Esophagus (tissue), 2 donors: ENCODE measurements at regions not wholly inside any gene's neighbourhood (a gene's known extent, or its start where the extent isn't known, plus 50 kb on each side); places are given as distances from the start of the nearest gene placed in this dataset.
"Not testable (repeated sequence)": the region's sequence is repeated elsewhere in the genome, so short reads cannot be mapped to it uniquely, and the experiment has no call there.

Experiments used
- H3K27ac ChIP-seq, 2 donors: one replicate each; pipeline ENCODE4 v1.5.1; 2013; ENCODE audit warnings: low read depth in 2 of 2, mild to moderate bottlenecking in 2 of 2, inconsistent platforms in 1 of 2, low read length in 1 of 2, moderate library complexity in 1 of 2
- H3K27me3 ChIP-seq, 2 donors: one replicate each; pipeline ENCODE4 v1.6.1; 2013; ENCODE audit warnings: low read length in 2 of 2, control low read depth in 1 of 2, mild to moderate bottlenecking in 1 of 2; ENCODE audit not compliant: insufficient read depth in 2 of 2, control insufficient read depth in 1 of 2
- H3K36me3 ChIP-seq, 2 donors: one replicate each; pipeline ENCODE4 v1.6.1; 2013; ENCODE audit warnings: low read length in 1 of 2; ENCODE audit not compliant: control insufficient read depth in 2 of 2, insufficient read depth in 2 of 2
- H3K4me1 ChIP-seq, 2 donors: one replicate each; pipeline ENCODE4 v1.6.1; 2013; ENCODE audit warnings: low read length in 1 of 2; ENCODE audit not compliant: control insufficient read depth in 2 of 2, insufficient read depth in 2 of 2
- H3K4me3 ChIP-seq, 2 donors: one replicate each; pipeline ENCODE4 v1.5.1; 2013; ENCODE audit warnings: low read length in 2 of 2, mild to moderate bottlenecking in 2 of 2, low read depth in 1 of 2, moderate library complexity in 1 of 2
- H3K9me3 ChIP-seq, 2 donors: one replicate each; pipeline ENCODE4 v1.6.1; 2013; ENCODE audit warnings: mild to moderate bottlenecking in 2 of 2, low read depth in 1 of 2, low read length in 1 of 2, moderate library complexity in 1 of 2; ENCODE audit not compliant: control insufficient read depth in 2 of 2, insufficient read depth in 1 of 2
- WGBS, 2 donors: extraction: QIAGEN DNeasy Blood & Tissue Kit; methylation state at CpG; one replicate each; pipeline ENCODE4 v1.1.7; 2013; 5-methylcytosine and 5-hydroxymethylcytosine counted together
- donor health status: healthy with polysubstance abuse.
- donor health status: Bipolar disorder and iron deficiency.

DNA sequence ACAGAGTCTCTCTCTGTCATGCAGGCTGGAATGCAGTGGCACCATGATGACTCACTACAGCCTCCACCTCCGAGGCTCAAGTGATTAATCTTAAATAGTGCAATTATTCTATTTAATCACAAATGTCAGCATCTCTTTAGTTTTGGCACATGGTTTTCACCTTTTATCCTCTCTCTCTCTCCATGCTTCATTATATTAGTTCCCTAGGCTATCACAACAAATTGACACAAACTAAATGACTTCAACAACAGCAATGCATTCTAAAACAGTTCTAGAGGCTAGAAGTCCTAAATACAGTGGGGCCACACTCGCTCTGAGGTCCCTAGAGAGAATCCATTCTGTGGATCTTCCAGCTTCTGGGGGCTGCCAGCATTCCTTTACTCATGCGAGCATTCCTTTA lies 178.2 kb upstream of the ZNG1F start:
- not testable (repeated sequence) for H3K4me3 ChIP-seq, H3K9me3 ChIP-seq, H3K36me3 ChIP-seq, H3K27ac ChIP-seq, H3K4me1 ChIP-seq, H3K27me3 ChIP-seq
- WGBS, 2 donors = 13 to 55% methylated on average over 2 of the region's 3 CpGs

GRCh38 chr9:41361790-41362189 lies 172.7 kb upstream of the ZNG1F start:
- not testable (repeated sequence) for H3K9me3 ChIP-seq, H3K4me1 ChIP-seq, H3K27ac ChIP-seq, H3K36me3 ChIP-seq, H3K27me3 ChIP-seq, H3K4me3 ChIP-seq
- WGBS, 2 donors = no CpG with 5 or more reads among the region's 1 CpG

DNA sequence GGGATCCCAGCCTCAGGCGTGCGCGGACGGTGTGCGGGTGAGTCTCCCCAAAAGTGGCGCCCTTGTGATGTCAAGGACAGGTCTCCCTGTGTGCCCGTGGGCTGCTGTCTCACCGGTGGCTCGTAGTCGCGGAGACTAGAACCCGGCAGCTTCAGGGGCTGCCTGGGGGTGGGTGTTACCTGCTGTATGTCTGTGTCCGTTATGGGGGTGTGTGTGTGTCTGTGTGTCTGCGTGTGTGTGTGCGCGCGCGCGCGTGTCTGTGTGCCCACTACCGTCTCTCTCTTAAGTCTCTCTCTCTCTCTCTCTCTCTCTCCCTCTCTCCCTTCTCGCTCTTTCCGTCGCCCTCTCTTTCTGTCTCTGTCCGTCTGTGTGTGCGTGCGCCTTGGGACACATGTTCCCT lies 170.0 kb upstream of the ZNG1F start:
- WGBS, 2 donors = 0% methylated on average over 6 of the region's 27 CpGs; no CpG with 5 or more reads in 1 of the 2 donors
- H3K36me3 ChIP-seq, H3K9me3 ChIP-seq, H3K27me3 ChIP-seq, H3K4me1 ChIP-seq: not testable (repeated sequence)
- Histone ChIP-seq H3K4me3 (peak overlapping the region in 1 of 2 donors; percentile 72), H3K27ac (peak overlapping the region in 1 of 2 donors; percentile 76)

DNA sequence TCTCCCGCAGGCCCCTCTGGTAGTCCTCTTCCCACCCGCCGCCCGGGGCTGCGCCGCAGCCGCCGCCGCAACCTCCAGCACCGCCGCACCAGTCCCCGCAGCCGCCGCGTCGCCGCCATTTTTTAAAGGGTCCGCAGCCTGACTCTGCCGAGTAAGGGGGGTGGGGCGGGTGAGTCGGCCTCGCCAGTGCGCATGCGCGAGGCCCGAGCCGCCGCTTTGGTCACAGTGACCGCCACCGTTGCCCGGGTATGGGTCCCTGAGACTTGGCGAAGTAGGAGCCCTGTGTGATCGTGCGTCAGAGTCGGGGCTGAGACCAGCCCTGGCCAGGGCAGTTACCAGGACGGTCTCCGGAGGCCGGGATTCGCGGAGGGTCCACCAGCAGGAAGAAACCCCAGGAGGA lies 169.6 kb upstream of the ZNG1F start:
- not testable (repeated sequence) for H3K36me3 ChIP-seq
- 0% methylated on average over 25 of the region's 40 CpGs; no CpG with 5 or more reads in 1 of the 2 donors for WGBS, 2 donors

GRCh38 chr9:41357918-41358404 lies 168.8 kb upstream of the ZNG1F start:
- H3K36me3 ChIP-seq, H3K9me3 ChIP-seq, H3K27me3 ChIP-seq, H3K4me1 ChIP-seq: not testable (repeated sequence)
- Histone ChIP-seq H3K4me3 (peak overlapping the region in 1 of 2 donors; percentile 72), H3K27ac (peak overlapping the region in 1 of 2 donors; percentile 42)
- WGBS, 2 donors = 19% methylated on average over 28 of the region's 31 CpGs; no CpG with 5 or more reads in 1 of the 2 donors

More for the DNA sequence above, 169.6 kb upstream of the ZNG1F start:
- H3K27me3 ChIP-seq, H3K9me3 ChIP-seq, H3K4me1 ChIP-seq: not testable (repeated sequence)
- peak overlapping the region in 1 of 2 donors; percentile 72 for H3K4me3 ChIP-seq
- peak overlapping the region in 1 of 2 donors; percentile 64 for H3K27ac ChIP-seq

GRCh38 chr9:41357350-41357748 lies 168.2 kb upstream of the ZNG1F start:
- H3K36me3 ChIP-seq, H3K4me3 ChIP-seq, H3K4me1 ChIP-seq, H3K9me3 ChIP-seq, H3K27me3 ChIP-seq, H3K27ac ChIP-seq: not testable (repeated sequence)
- 80 to 94% methylated on average over 18 of the region's 21 CpGs for WGBS, 2 donors

- not testable (repeated sequence) for H3K9me3 ChIP-seq, H3K27me3 ChIP-seq, H3K4me1 ChIP-seq, H3K36me3 ChIP-seq
- peak overlapping the region in 1 of 2 donors; percentile 55 for H3K27ac ChIP-seq
- 21 to 22% methylated on average over 22 to 23 of the region's 42 CpGs for WGBS, 2 donors
- H3K4me3 ChIP-seq = peak overlapping the region in 1 of 2 donors; percentile 19
Measured at GRCh38 chr9:41356588-41357349, 167.7 kb upstream of the ZNG1F start.

DNA sequence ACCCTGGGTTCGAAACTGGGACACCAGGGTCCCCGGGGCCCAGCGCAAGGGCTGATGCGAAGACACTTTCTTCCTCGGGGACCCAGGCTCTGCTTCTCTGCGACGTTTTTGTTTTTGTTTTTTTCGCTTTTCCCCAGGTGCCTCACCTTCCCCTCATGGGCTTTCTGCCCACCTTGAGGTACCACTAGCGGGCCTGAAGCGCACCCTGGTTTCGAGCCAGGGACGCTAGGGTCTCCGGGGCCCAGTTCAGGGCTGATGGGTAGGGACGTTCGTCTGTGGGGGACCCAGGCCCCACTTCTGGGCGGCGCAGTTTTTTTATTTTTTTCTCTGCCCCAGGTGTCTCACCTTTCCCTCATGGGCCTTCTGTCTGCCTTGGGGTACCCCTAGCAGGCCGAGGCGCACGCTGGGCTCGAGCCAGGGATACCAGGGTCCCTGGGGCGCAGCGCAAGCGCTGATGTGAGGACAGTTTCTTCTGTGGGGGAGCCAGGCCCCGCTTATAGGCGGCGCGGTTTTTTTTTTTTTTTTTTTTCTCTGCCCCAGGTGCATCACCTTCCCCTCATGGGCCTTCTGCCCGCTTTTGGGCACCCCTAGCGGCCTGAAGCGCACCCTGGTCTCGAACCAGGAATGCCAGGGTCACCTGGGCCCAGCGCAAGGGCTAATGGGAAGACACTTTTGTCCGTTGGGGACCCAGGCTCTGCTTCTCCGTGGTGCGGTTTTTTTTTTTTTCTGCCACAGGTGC lies 166.8 kb upstream of the ZNG1F start:
- not testable (repeated sequence) for H3K36me3 ChIP-seq, H3K27me3 ChIP-seq, H3K9me3 ChIP-seq, H3K4me3 ChIP-seq, H3K4me1 ChIP-seq
- peak overlapping the region in 1 of 2 donors; percentile 31 for H3K27ac ChIP-seq
- 18 to 31% methylated on average over 5 to 6 of the region's 36 CpGs for WGBS, 2 donors

- not testable (repeated sequence) for H3K27ac ChIP-seq, H3K36me3 ChIP-seq, H3K27me3 ChIP-seq, H3K4me1 ChIP-seq, H3K9me3 ChIP-seq
- peak overlapping the region in 1 of 2 donors; percentile 19 for H3K4me3 ChIP-seq
- WGBS, 2 donors = 13 to 17% methylated on average over 4 to 9 of the region's 19 CpGs
Measured at GRCh38 chr9:41354978-41355377, 165.9 kb upstream of the ZNG1F start.
